ENCODE measurements at regions not wholly inside any gene's neighbourhood (a gene's known extent, or its start where the extent isn't known, plus 50 kb on each side); places are given as distances from the start of the nearest gene placed in this dataset.

- H3K9me3 Mint-ChIP-seq: peaks cover 2% of the 10 kb centered on the region
- H3K4me1 Mint-ChIP-seq: peaks cover 17% of the 10 kb centered on the region
These were observed 197.0 kb downstream of the AXIN2 start for GRCh38 chr17:65364438-65364837.

GRCh38 chr17:65362826-65363225, 198.6 kb downstream of the AXIN2 start:
- Mint-ChIP-seq H3K4me1 (peaks cover 17% of the 10 kb centered on the region), H3K4me3 (no peak overlapping the region), H3K27me3 (ENCODE audit: insufficient read depth) (no peaks in the 10 kb centered on the region), H3K36me3 (ENCODE audit: low read depth) (no peaks in the 10 kb centered on the region), H3K27ac (no peak overlapping the region), H3K9me3 (no peaks in the 10 kb centered on the region)
- no peaks in the 10 kb centered on the region for H3K27me3 ChIP-seq (ENCODE audit: control insufficient read depth, insufficient read depth, low read length, poor library complexity, severe bottlenecking)
- no peak overlapping the region for H3K4me3 ChIP-seq (ENCODE audit: low read length)
- TF ChIP-seq CTCF (conservative IDR thresholded peaks at IDR 0.05): no peak
- 83% methylated on average over 2 of the region's 2 CpGs for WGBS, 2 experiments (ENCODE audit: insufficient coverage in 1 of 2, insufficient read length in 1 of 2)
- no peak for DNase-seq
- H3K27ac ChIP-seq (ENCODE audit: low read depth, low read length): no peak overlapping the region
- H3K4me1 ChIP-seq (ENCODE audit: control insufficient read depth, insufficient read depth, low read length): peaks cover 4% of the 10 kb centered on the region
- H3K36me3 ChIP-seq (ENCODE audit: control insufficient read depth, insufficient read depth, low read length): no peaks in the 10 kb centered on the region
- no peak overlapping the region for H3K9ac ChIP-seq (ENCODE audit: extremely low read depth, low read length, poor library complexity, severe bottlenecking)
- no peaks in the 10 kb centered on the region for H3K9me3 ChIP-seq (ENCODE audit: control insufficient read depth, low read length)

More at GRCh38 chr17:65364438-65364837, 197.0 kb downstream of the AXIN2 start:
- H3K4me3 Mint-ChIP-seq: no peak overlapping the region
- Histone ChIP-seq H3K9ac (ENCODE audit: extremely low read depth, low read length, poor library complexity, severe bottlenecking) (no peak overlapping the region), H3K4me1 (ENCODE audit: control insufficient read depth, insufficient read depth, low read length) (peaks cover 4% of the 10 kb centered on the region), H3K4me3 (ENCODE audit: low read length) (no peak overlapping the region), H3K36me3 (ENCODE audit: control insufficient read depth, insufficient read depth, low read length) (no peaks in the 10 kb centered on the region), H3K9me3 (ENCODE audit: control insufficient read depth, low read length) (no peaks in the 10 kb centered on the region), H3K27me3 (ENCODE audit: control insufficient read depth, insufficient read depth, low read length, poor library complexity, severe bottlenecking) (no peaks in the 10 kb centered on the region), H3K27ac (ENCODE audit: low read depth, low read length) (peak overlapping the region; percentile 98)
- H3K27ac Mint-ChIP-seq: no peak overlapping the region
- H3K36me3 Mint-ChIP-seq (ENCODE audit: low read depth): no peaks in the 10 kb centered on the region
- no peaks in the 10 kb centered on the region for H3K27me3 Mint-ChIP-seq (ENCODE audit: insufficient read depth)
- WGBS, 2 experiments (ENCODE audit: insufficient coverage in 1 of 2, insufficient read length in 1 of 2): 47 to 81% methylated on average over 3 to 7 of the region's 7 CpGs
- TF ChIP-seq CTCF (conservative IDR thresholded peaks at IDR 0.05): no peak
- DNase-seq: no peak

GRCh38 chr17:65360961-65361552, 200.4 kb downstream of the AXIN2 start:
- Histone ChIP-seq H3K9ac (ENCODE audit: extremely low read depth, low read length, poor library complexity, severe bottlenecking) (no peak overlapping the region), H3K9me3 (ENCODE audit: control insufficient read depth, low read length) (no peaks in the 10 kb centered on the region), H3K27ac (ENCODE audit: low read depth, low read length) (no peak overlapping the region), H3K4me1 (ENCODE audit: control insufficient read depth, insufficient read depth, low read length) (peaks cover 3% of the 10 kb centered on the region), H3K27me3 (ENCODE audit: control insufficient read depth, insufficient read depth, low read length, poor library complexity, severe bottlenecking) (no peaks in the 10 kb centered on the region), H3K4me3 (ENCODE audit: low read length) (no peak overlapping the region), H3K36me3 (ENCODE audit: control insufficient read depth, insufficient read depth, low read length) (no peaks in the 10 kb centered on the region)
- Mint-ChIP-seq H3K27ac (no peak overlapping the region), H3K4me1 (peaks cover 17% of the 10 kb centered on the region), H3K36me3 (ENCODE audit: low read depth) (no peaks in the 10 kb centered on the region), H3K9me3 (no peaks in the 10 kb centered on the region), H3K27me3 (ENCODE audit: insufficient read depth) (no peaks in the 10 kb centered on the region), H3K4me3 (no peak overlapping the region)
- no peak for DNase-seq
- TF ChIP-seq CTCF (conservative IDR thresholded peaks at IDR 0.05): no peak
- WGBS, 2 experiments (ENCODE audit: insufficient coverage in 1 of 2, insufficient read length in 1 of 2): 83 to 85% methylated on average over 3 to 14 of the region's 14 CpGs

All from endodermal cell (in vitro differentiated cells).